ENCODE measurements at regions not wholly inside any gene's neighbourhood (a gene's known extent, or its start where the extent isn't known, plus 50 kb on each side); places are given as distances from the start of the nearest gene placed in this dataset.
A peak's percentile ranks its signal among the peaks of the same experiment; 100 is the strongest.

DNA sequence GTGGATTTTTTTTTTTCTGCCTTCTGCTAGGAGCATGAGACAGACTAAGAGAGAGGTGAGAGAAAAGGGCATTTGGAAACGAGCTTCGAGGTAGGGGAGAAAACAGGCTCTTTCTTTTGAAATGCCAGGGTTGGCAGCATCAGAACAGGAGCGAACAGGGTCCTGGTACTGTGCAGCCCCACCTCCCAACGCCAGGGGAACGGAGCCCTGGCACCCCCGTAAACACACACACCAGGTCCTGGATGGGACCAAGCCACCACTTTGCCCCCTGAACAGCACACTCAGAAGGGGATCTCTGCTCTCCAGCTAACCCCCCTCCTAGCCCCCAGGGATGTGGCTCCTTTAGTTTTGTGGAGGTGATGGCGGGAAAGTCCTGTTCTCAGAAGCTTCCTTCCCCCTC is 127.1 kb downstream of the CTTN start (continued):
- no peak for TF ChIP-seq REST (IDR thresholded peaks at IDR 0.05; ENCODE audit: unreplicated experiment)
- TF ChIP-seq JUNB (IDR thresholded peaks at IDR 0.05; ENCODE audit: unreplicated experiment) = no peak
- no peak for TF ChIP-seq NANOG (IDR thresholded peaks at IDR 0.05; ENCODE audit: borderline replicate concordance)
- TF ChIP-seq STAT1 (IDR thresholded peaks at IDR 0.05; ENCODE audit: unreplicated experiment) = no peak
- TF ChIP-seq POLR2AphosphoS5 (IDR thresholded peaks at IDR 0.05; ENCODE audit: low read depth) = no peak

- no peak overlapping the region for H3K27ac Mint-ChIP-seq
- Histone ChIP-seq H3K27me3 (ENCODE audit: insufficient read depth) (no peaks in the 10 kb centered on the region), H3K79me2 (replicated peaks; ENCODE audit: insufficient read depth) (peaks cover 11% of the 10 kb centered on the region; the same call in 1 of the 2 replicates), H3K4me3 (no peak overlapping the region), H3K4me2 (no peak overlapping the region), H3K36me3 (ENCODE audit: insufficient read depth) (no peaks in the 10 kb centered on the region), H3K9me2 (ENCODE audit: insufficient read depth) (no peaks in the 10 kb centered on the region), H3F3A (replicated peaks; ENCODE audit: low read depth) (no peaks in the 10 kb centered on the region), H2AFZ (no peak overlapping the region), H3K27ac (ENCODE audit: low read depth) (peak overlapping the region; percentile 50; the same call in 1 of the 2 replicates), H3K4me1 (ENCODE audit: insufficient read depth) (peaks cover 25% of the 10 kb centered on the region), H4K20me1 (replicated peaks; ENCODE audit: insufficient read depth) (no peaks in the 10 kb centered on the region; the same call in 1 of the 2 replicates)
- DNase-seq (ENCODE audit: low spot score) = no peak
- H3K4me1 Mint-ChIP-seq = peaks cover 59% of the 10 kb centered on the region
- no peak overlapping the region for H3K4me3 Mint-ChIP-seq
- ATAC-seq = no peak
- H3K9me3 Mint-ChIP-seq = peaks cover 3% of the 10 kb centered on the region; the same call in 1 of the 3 replicates
- H3K27me3 Mint-ChIP-seq (ENCODE audit: insufficient read depth, low read depth, poor library complexity) = peaks cover 31% of the 10 kb centered on the region
- H3K36me3 Mint-ChIP-seq (ENCODE audit: low read depth) = peaks cover 8% of the 10 kb centered on the region; the same call in 2 of the 3 replicates
- TF ChIP-seq CTCF (conservative IDR thresholded peaks at IDR 0.05; ENCODE audit: low read depth in 2 of 2) = no peak
- TF ChIP-seq, protein P1, sequence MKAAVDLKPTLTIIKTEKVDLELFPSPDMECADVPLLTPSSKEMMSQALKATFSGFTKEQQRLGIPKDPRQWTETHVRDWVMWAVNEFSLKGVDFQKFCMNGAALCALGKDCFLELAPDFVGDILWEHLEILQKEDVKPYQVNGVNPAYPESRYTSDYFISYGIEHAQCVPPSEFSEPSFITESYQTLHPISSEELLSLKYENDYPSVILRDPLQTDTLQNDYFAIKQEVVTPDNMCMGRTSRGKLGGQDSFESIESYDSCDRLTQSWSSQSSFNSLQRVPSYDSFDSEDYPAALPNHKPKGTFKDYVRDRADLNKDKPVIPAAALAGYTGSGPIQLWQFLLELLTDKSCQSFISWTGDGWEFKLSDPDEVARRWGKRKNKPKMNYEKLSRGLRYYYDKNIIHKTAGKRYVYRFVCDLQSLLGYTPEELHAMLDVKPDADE (IDR thresholded peaks at IDR 0.05) = no peak
- TF ChIP-seq ZNF114 (CRISPR knock-in tag; IDR thresholded peaks at IDR 0.05) = no peak
- no peak for TF ChIP-seq CREB1 (CRISPR knock-in tag; IDR thresholded peaks at IDR 0.05; ENCODE audit: low read depth)
- no peak for TF ChIP-seq EZH2 (IDR thresholded peaks at IDR 0.05; ENCODE audit: low read depth, unreplicated experiment)
- no peak for TF ChIP-seq STAT1 (IDR thresholded peaks at IDR 0.05; ENCODE audit: unreplicated experiment)
- TF ChIP-seq ZNF331 (CRISPR knock-in tag; IDR thresholded peaks at IDR 0.05; ENCODE audit: low read depth) = no peak
- TF ChIP-seq NANOG (IDR thresholded peaks at IDR 0.05; ENCODE audit: borderline replicate concordance) = no peak
- no peak for TF ChIP-seq EZH2phosphoT487 (IDR thresholded peaks at IDR 0.05; ENCODE audit: unreplicated experiment)
- TF ChIP-seq REST (IDR thresholded peaks at IDR 0.05; ENCODE audit: unreplicated experiment) = no peak
Observed at GRCh38 chr11:70526116-70527045, 128.1 kb downstream of the CTTN start.

All from GM23338 (cell line).